Transverse colon (tissue), 4 donors: ENCODE measurements at regions not wholly inside any gene's neighbourhood (a gene's known extent, or its start where the extent isn't known, plus 50 kb on each side); places are given as distances from the start of the nearest gene placed in this dataset.

Experiments
- DNase-seq: peaks from one replicate; pipeline ENCODE4 v3.0.0-alpha.2; 2019
- H3K27ac ChIP-seq, 4 donors: fragments of 200-600 bp; sonication (generic); 2 replicates each; pipeline ENCODE4 v1.5.1; 2016 to 2018; ENCODE audit warnings: inconsistent platforms in 4 of 4
- H3K27me3 ChIP-seq: fragments of 200-600 bp; sonication (generic); 2 replicates; pipeline ENCODE4 v1.5.1; 2017; ENCODE audit warnings: inconsistent platforms
- H3K36me3 ChIP-seq, 4 donors: fragments of 200-600 bp; sonication (generic); 2 replicates each; pipeline ENCODE4 v1.5.1; 2017 to 2019; ENCODE audit warnings: inconsistent platforms in 4 of 4
- H3K4me1 ChIP-seq, 4 donors: fragments of 200-600 bp; sonication (generic); 2 replicates each; pipeline ENCODE4 v1.5.1; 2017 to 2020; ENCODE audit warnings: inconsistent platforms in 4 of 4
- H3K4me3 ChIP-seq, 4 donors: fragments of 200-600 bp; sonication (generic); 1 replicate in 1 of 4; 2 replicates in 3 of 4; pipeline versions ENCODE4 v1.5.1 to v1.6.1; 2017 to 2019; ENCODE audit warnings: inconsistent platforms in 4 of 4
- H3K9me3 ChIP-seq, 2 donors: fragments of 200-600 bp; sonication (generic); 2 replicates each; pipeline ENCODE4 v1.5.1; 2017 to 2019; ENCODE audit warnings: inconsistent platforms in 2 of 2
- EP300 ChIP-seq: sonication (generic); formaldehyde crosslinking; IDR thresholded peaks from one replicate; pipeline ENCODE4 v1.6.1; 2017; ENCODE audit warnings: antibody characterized with exemption, low read depth
- POLR2A ChIP-seq: fragments of 450-650 bp; IDR thresholded peaks from one replicate; pipeline ENCODE4 v1.6.1; 2016; ENCODE audit warnings: antibody characterized with exemption, mild to moderate bottlenecking, moderate library complexity
- POLR2AphosphoS5 ChIP-seq, 3 donors: sonication (generic); formaldehyde crosslinking; IDR thresholded peaks; one replicate each; pipeline ENCODE4 v1.6.1; 2016; ENCODE audit warnings: antibody characterized with exemption in 3 of 3
- WGBS, 2 donors: methylation state at CpG; one replicate each; pipeline ENCODE4 v1.1.5; 2018; ENCODE audit warnings: low coverage in 1 of 2; 5-methylcytosine and 5-hydroxymethylcytosine counted together
- in situ Hi-C, 4 donors: fragments of 200-750 bp; cut with MboI; loops; one replicate each; pipeline versions ENCODE4 v1.15.0 to v1.15.1; 2017; ENCODE audit warnings: low sequenced_read_pairs in 3 of 4, low pct_ligation_motif_present in 1 of 4, low pct_unique_long_range_greater_than_20kb in 1 of 4
- intact Hi-C: fragments of 100-400 bp; cut with DNase I; formaldehyde crosslinking; loops from one replicate; pipeline ENCODE4 v1.15.1; 2023; ENCODE audit warnings: low total_unique reads
- TF ChIP-seq, protein P1 (sequence below), 5 experiments: fragments of 200-600 bp in 3 of 5; fragments of 450-650 bp in 2 of 5; sonication (generic) in 3 of 5; IDR thresholded peaks; 1 replicate in 2 of 5; 2 replicates in 3 of 5; pipeline ENCODE4 v1.5.1; 2016 to 2017; ENCODE audit warnings: antibody characterized with exemption in 5 of 5, inconsistent platforms in 3 of 5, mild to moderate bottlenecking in 2 of 5, moderate library complexity in 1 of 5

DNA sequence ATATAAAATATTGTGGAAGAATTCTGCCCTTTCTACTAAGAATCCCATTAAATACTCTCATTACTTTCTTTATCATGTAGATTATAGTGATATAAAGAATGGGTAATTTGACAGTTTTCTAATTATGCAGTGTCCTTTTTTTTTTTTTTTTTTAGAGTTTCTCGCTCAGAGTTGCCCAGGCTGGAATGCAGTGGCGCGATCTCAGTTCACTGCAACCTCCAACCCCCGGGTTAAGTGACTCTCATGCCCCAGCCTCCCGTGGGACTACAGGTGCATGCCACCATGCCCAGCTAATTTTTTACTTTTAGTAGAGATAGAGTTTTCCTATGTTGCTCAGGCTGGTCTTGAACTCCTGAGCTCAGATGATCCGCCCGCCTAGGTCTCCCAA is 1143.4 kb upstream of the SORCS1 start:
- in situ Hi-C loops (no loop called here), intact Hi-C loops (no loop called here)
- no peak overlapping the region for H3K27ac ChIP-seq
- H3K4me1 ChIP-seq: no peaks in the 10 kb centered on the region
- no peaks in the 10 kb centered on the region for H3K36me3 ChIP-seq
- no peaks in the 10 kb centered on the region for H3K27me3 ChIP-seq
- H3K4me3 ChIP-seq: no peak overlapping the region
- no peak for TF ChIP-seq POLR2A
- TF ChIP-seq POLR2AphosphoS5 (IDR thresholded peaks at IDR 0.05): no peak
- no peak for TF ChIP-seq EP300
- TF ChIP-seq, protein P1, sequence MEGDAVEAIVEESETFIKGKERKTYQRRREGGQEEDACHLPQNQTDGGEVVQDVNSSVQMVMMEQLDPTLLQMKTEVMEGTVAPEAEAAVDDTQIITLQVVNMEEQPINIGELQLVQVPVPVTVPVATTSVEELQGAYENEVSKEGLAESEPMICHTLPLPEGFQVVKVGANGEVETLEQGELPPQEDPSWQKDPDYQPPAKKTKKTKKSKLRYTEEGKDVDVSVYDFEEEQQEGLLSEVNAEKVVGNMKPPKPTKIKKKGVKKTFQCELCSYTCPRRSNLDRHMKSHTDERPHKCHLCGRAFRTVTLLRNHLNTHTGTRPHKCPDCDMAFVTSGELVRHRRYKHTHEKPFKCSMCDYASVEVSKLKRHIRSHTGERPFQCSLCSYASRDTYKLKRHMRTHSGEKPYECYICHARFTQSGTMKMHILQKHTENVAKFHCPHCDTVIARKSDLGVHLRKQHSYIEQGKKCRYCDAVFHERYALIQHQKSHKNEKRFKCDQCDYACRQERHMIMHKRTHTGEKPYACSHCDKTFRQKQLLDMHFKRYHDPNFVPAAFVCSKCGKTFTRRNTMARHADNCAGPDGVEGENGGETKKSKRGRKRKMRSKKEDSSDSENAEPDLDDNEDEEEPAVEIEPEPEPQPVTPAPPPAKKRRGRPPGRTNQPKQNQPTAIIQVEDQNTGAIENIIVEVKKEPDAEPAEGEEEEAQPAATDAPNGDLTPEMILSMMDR (IDR thresholded peaks at IDR 0.05): no peak
- WGBS, 2 donors: 71 to 99% methylated on average over 2 to 7 of the region's 7 CpGs
- no peaks in the 10 kb centered on the region for H3K9me3 ChIP-seq
- no peak for DNase-seq

DNA sequence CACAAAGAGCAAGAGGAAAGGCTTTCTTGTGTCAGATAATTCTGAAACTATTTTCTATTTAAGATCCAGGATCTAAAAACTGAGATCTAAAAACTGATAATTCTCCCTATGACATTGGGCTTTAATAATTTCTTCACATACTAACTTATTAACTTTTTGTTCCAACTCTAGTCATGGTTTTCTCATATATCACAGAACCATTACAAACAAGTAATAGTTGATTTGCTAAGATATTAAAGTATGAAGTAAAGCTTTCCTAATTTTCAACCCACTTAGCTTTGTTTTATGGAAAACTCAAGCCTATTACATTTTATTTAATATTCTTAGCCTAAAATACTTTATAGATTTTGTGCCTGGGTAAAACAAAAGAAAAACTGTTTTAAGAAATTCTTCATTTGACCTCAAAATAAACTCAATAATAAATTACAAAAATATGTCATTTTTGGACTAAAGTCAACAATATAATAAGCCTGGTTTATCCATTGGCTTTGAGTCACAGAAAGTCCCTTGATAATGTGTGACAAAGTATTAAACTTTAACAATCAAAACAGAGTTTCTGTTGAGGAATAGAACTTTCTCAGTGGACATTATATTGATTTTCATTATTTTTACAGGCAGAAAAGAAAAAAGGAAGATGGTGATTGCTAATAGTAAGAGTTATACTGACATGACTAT is 1142.9 kb upstream of the SORCS1 start:
- no peak overlapping the region for H3K4me3 ChIP-seq
- no peak overlapping the region for H3K27ac ChIP-seq
- TF ChIP-seq EP300: no peak
- TF ChIP-seq POLR2AphosphoS5 (IDR thresholded peaks at IDR 0.05): no peak
- TF ChIP-seq, protein P1 (IDR thresholded peaks at IDR 0.05): no peak
- no peak for TF ChIP-seq POLR2A
- intact Hi-C loops (no loop called here), in situ Hi-C loops (no loop called here)
- no peaks in the 10 kb centered on the region for H3K36me3 ChIP-seq
- no peaks in the 10 kb centered on the region for H3K4me1 ChIP-seq
- no peaks in the 10 kb centered on the region for H3K27me3 ChIP-seq
- DNase-seq: no peak
- no peaks in the 10 kb centered on the region for H3K9me3 ChIP-seq

DNA sequence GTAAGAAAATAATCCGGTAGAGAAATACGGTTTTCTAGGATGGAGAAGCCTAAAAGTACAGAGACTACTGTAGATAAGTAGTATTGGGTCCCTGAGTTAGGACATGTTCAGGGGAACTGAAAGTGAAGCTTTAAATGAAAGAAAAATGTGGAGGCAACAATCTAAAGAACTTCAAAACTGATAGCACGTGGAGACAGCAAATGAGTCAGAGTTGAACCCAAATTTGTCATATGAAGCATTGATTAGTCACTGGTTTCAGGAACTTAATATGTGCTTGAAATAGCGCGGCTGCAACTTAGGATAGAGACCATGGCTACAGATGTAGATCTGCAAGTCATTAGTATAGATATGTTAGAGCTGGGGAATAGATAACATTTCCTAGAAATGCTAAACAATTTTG is 1138.6 kb upstream of the SORCS1 start:
- Histone ChIP-seq H3K4me3 (no peak overlapping the region), H3K9me3 (no peaks in the 10 kb centered on the region), H3K36me3 (no peaks in the 10 kb centered on the region), H3K27me3 (no peaks in the 10 kb centered on the region), H3K27ac (no peak overlapping the region), H3K4me1 (no peaks in the 10 kb centered on the region)
- intact Hi-C loops: no loop called here
- DNase-seq: no peak
- 76 to 77% methylated on average over 5 of the region's 5 CpGs for WGBS, 2 donors
- TF ChIP-seq POLR2A: no peak
- in situ Hi-C loops: no loop called here

DNA sequence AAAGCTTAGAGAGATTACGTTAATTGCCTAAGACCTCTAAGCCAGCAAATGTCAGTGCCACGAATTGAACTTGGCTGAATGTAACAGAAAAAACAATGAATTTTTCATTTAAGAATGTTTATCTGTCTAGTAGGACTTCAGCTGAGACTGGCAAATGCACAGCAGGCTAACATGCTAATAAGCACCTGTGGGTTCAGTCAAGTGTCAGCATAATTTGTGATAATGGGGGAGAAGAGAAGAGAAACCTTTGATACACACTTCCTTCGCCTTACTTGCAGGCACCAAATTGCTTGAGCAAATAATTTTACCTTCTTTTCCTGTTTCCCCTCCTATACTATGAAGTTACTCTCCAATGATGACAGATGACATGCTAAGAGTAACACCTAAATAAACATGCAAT is 1136.5 kb upstream of the SORCS1 start:
- no peaks in the 10 kb centered on the region for H3K4me1 ChIP-seq
- no peak for TF ChIP-seq EP300
- TF ChIP-seq, protein P1 (IDR thresholded peaks at IDR 0.05): no peak
- no peak for TF ChIP-seq POLR2AphosphoS5 (IDR thresholded peaks at IDR 0.05)
- no peak for TF ChIP-seq POLR2A
- H3K4me3 ChIP-seq: no peak overlapping the region
- intact Hi-C loops: no loop called here
- no peak overlapping the region for H3K27ac ChIP-seq
- no peaks in the 10 kb centered on the region for H3K36me3 ChIP-seq
- H3K27me3 ChIP-seq: no peaks in the 10 kb centered on the region
- WGBS, 2 donors: 39 to 54% methylated on average over 3 of the region's 3 CpGs
- no peaks in the 10 kb centered on the region for H3K9me3 ChIP-seq
- in situ Hi-C loops: no loop called here
- DNase-seq: no peak

DNA sequence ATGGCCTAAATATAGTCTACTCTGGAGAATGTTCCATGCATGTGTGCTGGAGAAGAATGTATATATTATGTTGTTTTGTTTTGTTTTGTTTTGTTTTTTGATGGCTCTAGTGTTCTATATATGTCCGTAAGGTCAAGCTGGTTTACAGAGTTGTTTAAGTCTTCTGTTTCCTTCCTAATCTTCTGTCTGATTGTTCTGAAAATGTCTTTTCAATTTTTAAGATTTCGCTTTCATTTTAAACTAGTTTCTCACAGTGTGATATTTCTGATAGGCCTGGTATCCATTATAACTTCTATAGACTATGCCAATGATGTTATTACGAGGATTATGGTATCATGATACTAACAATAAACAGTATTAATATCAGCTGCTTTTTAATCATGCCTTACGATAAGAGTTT is 1126.3 kb upstream of the SORCS1 start:
- DNase-seq: no peak
- TF ChIP-seq, protein P1 (IDR thresholded peaks at IDR 0.05): no peak
- TF ChIP-seq POLR2AphosphoS5 (IDR thresholded peaks at IDR 0.05) (no peak), POLR2A (no peak), EP300 (no peak)
- H3K27me3 ChIP-seq: no peaks in the 10 kb centered on the region
- H3K9me3 ChIP-seq: no peaks in the 10 kb centered on the region
- intact Hi-C loops (no loop called here), in situ Hi-C loops (no loop called here)
- no peak overlapping the region for H3K27ac ChIP-seq
- H3K36me3 ChIP-seq: no peaks in the 10 kb centered on the region
- H3K4me3 ChIP-seq: no peak overlapping the region
- no peaks in the 10 kb centered on the region for H3K4me1 ChIP-seq
- 75 to 77% methylated on average over 4 of the region's 4 CpGs for WGBS, 2 donors
